GM23338 (cell line): ENCODE measurements at regions not wholly inside any gene's neighbourhood (a gene's known extent, or its start where the extent isn't known, plus 50 kb on each side); places are given as distances from the start of the nearest gene placed in this dataset.

Experiments used
- CTCF ChIP-seq, 2 experiments: fragments of 200-600 bp in 1 of 2; sonication (generic) in 1 of 2; conservative IDR thresholded peaks; 2 replicates each; pipeline versions ENCODE4 v1.5.1 to v1.6.1; 2016 to 2017; ENCODE audit warnings: antibody characterized with exemption in 2 of 2, low read depth in 2 of 2, mild to moderate bottlenecking in 2 of 2, moderate library complexity in 1 of 2
- ETS1 ChIP-seq: IDR thresholded peaks from 2 replicates; pipeline ENCODE4 v1.6.1; 2016; ENCODE audit warnings: antibody characterized with exemption
- EZH2 ChIP-seq: fragments of 200-600 bp; sonication (generic); IDR thresholded peaks from one replicate; pipeline ENCODE4 v1.8.0; 2017; ENCODE audit warnings: antibody characterized with exemption, mild to moderate bottlenecking, low read depth; ENCODE audit not compliant: unreplicated experiment
- EZH2phosphoT487 ChIP-seq: fragments of 200-600 bp; sonication (generic); IDR thresholded peaks from one replicate; pipeline ENCODE4 v1.8.1; 2018; ENCODE audit warnings: antibody characterized with exemption; ENCODE audit not compliant: unreplicated experiment
- NANOG ChIP-seq: IDR thresholded peaks from 2 replicates; pipeline ENCODE4 v1.6.1; 2016; ENCODE audit warnings: antibody characterized with exemption, borderline replicate concordance
- STAT1 ChIP-seq: IDR thresholded peaks from one replicate; pipeline ENCODE4 v1.6.1; 2016; ENCODE audit warnings: antibody characterized with exemption; ENCODE audit not compliant: unreplicated experiment
- TF ChIP-seq, protein P1 (sequence below): IDR thresholded peaks from one replicate; pipeline ENCODE4 v1.6.1; 2018; ENCODE audit warnings: antibody characterized with exemption; ENCODE audit not compliant: unreplicated experiment

- TF ChIP-seq CTCF (conservative IDR thresholded peaks at IDR 0.05; ENCODE audit: low read depth in 2 of 2), result no peak
- TF ChIP-seq EZH2, result no peak
- TF ChIP-seq, protein P1, sequence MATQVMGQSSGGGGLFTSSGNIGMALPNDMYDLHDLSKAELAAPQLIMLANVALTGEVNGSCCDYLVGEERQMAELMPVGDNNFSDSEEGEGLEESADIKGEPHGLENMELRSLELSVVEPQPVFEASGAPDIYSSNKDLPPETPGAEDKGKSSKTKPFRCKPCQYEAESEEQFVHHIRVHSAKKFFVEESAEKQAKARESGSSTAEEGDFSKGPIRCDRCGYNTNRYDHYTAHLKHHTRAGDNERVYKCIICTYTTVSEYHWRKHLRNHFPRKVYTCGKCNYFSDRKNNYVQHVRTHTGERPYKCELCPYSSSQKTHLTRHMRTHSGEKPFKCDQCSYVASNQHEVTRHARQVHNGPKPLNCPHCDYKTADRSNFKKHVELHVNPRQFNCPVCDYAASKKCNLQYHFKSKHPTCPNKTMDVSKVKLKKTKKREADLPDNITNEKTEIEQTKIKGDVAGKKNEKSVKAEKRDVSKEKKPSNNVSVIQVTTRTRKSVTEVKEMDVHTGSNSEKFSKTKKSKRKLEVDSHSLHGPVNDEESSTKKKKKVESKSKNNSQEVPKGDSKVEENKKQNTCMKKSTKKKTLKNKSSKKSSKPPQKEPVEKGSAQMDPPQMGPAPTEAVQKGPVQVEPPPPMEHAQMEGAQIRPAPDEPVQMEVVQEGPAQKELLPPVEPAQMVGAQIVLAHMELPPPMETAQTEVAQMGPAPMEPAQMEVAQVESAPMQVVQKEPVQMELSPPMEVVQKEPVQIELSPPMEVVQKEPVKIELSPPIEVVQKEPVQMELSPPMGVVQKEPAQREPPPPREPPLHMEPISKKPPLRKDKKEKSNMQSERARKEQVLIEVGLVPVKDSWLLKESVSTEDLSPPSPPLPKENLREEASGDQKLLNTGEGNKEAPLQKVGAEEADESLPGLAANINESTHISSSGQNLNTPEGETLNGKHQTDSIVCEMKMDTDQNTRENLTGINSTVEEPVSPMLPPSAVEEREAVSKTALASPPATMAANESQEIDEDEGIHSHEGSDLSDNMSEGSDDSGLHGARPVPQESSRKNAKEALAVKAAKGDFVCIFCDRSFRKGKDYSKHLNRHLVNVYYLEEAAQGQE, result no peak
- no peak for TF ChIP-seq EZH2phosphoT487
- TF ChIP-seq ETS1, result no peak
- TF ChIP-seq NANOG, result no peak
- no peak for TF ChIP-seq STAT1
These were observed 154.6 kb upstream of the CTAGE1 start for GRCh38 chr18:22572341-22572740.
